Spleen (tissue), 11 donors: ENCODE measurements at regions not wholly inside any gene's neighbourhood (a gene's known extent, or its start where the extent isn't known, plus 50 kb on each side); places are given as distances from the start of the nearest gene placed in this dataset.

Source experiments
- DNase-seq: peaks from one replicate; pipeline ENCODE4 v3.0.0-alpha.2; 2020
- H3K27ac ChIP-seq, 8 donors: fragments of 200-600 bp; sonication (generic) in 7 of 8; 1 replicate in 4 of 8; 2 replicates in 4 of 8; pipeline versions ENCODE4 v1.5.0 to v1.8.0; 2016 to 2021; ENCODE audit warnings: inconsistent platforms in 4 of 8, mild to moderate bottlenecking in 4 of 8, moderate library complexity in 1 of 8
- H3K27me3 ChIP-seq, 7 donors: fragments of 200-600 bp; sonication (generic) in 6 of 7; replicated peaks in 1 of 7; 1 replicate in 4 of 7; 2 replicates in 3 of 7; pipeline versions ENCODE4 v1.5.0 to v1.8.0; 2016 to 2021; ENCODE audit warnings: inconsistent platforms in 3 of 7, mild to moderate bottlenecking in 1 of 7
- H3K36me3 ChIP-seq, 6 donors: fragments of 200-600 bp; sonication (generic) in 5 of 6; 1 replicate in 4 of 6; 2 replicates in 2 of 6; pipeline versions ENCODE4 v1.5.0 to v1.8.0; 2016 to 2021; ENCODE audit warnings: inconsistent platforms in 2 of 6
- H3K4me1 ChIP-seq, 6 donors: fragments of 200-600 bp; sonication (generic) in 5 of 6; 1 replicate in 3 of 6; 2 replicates in 3 of 6; pipeline versions ENCODE4 v1.5.0 to v1.8.0; 2016 to 2021; ENCODE audit warnings: inconsistent platforms in 3 of 6
- H3K4me3 ChIP-seq, 8 donors: fragments of 200-600 bp; sonication (generic) in 7 of 8; 1 replicate in 4 of 8; 2 replicates in 4 of 8; pipeline versions ENCODE4 v1.5.0 to v1.8.0; 2016 to 2021; ENCODE audit warnings: inconsistent platforms in 4 of 8, mild to moderate bottlenecking in 4 of 8, moderate library complexity in 2 of 8
- H3K9me3 ChIP-seq, 8 donors: fragments of 200-600 bp; sonication (generic) in 7 of 8; 1 replicate in 4 of 8; 2 replicates in 4 of 8; pipeline versions ENCODE4 v1.5.0 to v1.8.0; 2016 to 2021; ENCODE audit warnings: inconsistent platforms in 4 of 8
- POLR2A ChIP-seq, 3 donors: fragments of 450-650 bp; IDR thresholded peaks; one replicate each; pipeline ENCODE4 v1.5.1; 2017; ENCODE audit warnings: antibody characterized with exemption in 3 of 3, mild to moderate bottlenecking in 1 of 3
- POLR2AphosphoS5 ChIP-seq, 3 donors: sonication (generic); formaldehyde crosslinking; IDR thresholded peaks; one replicate each; pipeline ENCODE4 v1.5.1; 2017; ENCODE audit warnings: antibody characterized with exemption in 3 of 3
- WGBS, 5 donors: extraction: QIAGEN DNeasy Blood & Tissue Kit in 3 of 5; methylation state at CpG; one replicate each; pipeline versions ENCODE4 v1.1.5 to v1.1.7; 2013 to 2018; 5-methylcytosine and 5-hydroxymethylcytosine counted together
- intact Hi-C: fragments of 100-400 bp; cut with DNase I; formaldehyde crosslinking; loops from one replicate; pipeline ENCODE4 v1.15.0; 2023; ENCODE audit warnings: low total_unique reads
- TF ChIP-seq, protein P1 (sequence below), 11 experiments: fragments of 200-600 bp in 7 of 11; fragments of 450-650 bp in 4 of 11; sonication (generic) in 4 of 11; IDR thresholded peaks in 8 of 11; conservative IDR thresholded peaks in 3 of 11; 1 replicate in 7 of 11; 2 replicates in 4 of 11; pipeline versions ENCODE4 v1.4.0 to v1.8.0; 2016 to 2021; ENCODE audit warnings: antibody characterized with exemption in 11 of 11, inconsistent platforms in 4 of 11, mild to moderate bottlenecking in 1 of 11
- donor health status: healthy with polysubstance abuse.
- donor health status: DM: no; HTN: no; CAD: no; lungs with moderate emphysema.
- donor health status: DM: no; HTN: no; CAD: no.
- donor health status: Bipolar disorder and iron deficiency.
- donor health status: healthy.
- donor health status: DM: no; HTN: no; CAD: no.
- donor health status: DM: yes; HTN: yes; CAD: no.

DNA sequence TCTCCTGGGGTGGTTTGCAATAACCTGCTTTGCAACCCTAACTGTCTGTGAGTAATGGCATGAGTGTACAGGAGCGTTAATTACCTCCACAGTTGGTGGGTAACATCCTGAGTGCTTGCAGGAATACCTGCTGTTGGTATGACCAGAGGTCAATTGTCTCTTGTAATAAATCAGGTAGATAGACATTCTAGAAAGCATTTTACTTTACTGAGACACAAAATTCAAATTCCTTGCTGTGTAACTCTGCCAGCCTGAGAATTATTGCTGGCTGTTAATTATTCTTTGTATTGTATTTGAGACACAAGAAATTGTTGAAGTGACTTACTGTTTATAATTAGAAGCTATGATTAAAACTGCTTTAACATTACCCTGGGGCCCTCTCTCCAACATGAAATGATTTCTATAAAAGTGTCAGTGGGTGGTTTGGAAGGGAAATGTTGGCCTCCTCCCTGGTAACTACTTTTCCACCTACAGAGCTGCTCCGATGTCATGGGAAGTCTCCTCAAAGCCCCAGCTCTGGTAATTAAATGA lies 150.8 kb upstream of the ADCY2 start:
- TF ChIP-seq POLR2A (IDR thresholded peaks at IDR 0.05), result no peak
- TF ChIP-seq POLR2AphosphoS5 (IDR thresholded peaks at IDR 0.05), result no peak
- TF ChIP-seq, protein P1, sequence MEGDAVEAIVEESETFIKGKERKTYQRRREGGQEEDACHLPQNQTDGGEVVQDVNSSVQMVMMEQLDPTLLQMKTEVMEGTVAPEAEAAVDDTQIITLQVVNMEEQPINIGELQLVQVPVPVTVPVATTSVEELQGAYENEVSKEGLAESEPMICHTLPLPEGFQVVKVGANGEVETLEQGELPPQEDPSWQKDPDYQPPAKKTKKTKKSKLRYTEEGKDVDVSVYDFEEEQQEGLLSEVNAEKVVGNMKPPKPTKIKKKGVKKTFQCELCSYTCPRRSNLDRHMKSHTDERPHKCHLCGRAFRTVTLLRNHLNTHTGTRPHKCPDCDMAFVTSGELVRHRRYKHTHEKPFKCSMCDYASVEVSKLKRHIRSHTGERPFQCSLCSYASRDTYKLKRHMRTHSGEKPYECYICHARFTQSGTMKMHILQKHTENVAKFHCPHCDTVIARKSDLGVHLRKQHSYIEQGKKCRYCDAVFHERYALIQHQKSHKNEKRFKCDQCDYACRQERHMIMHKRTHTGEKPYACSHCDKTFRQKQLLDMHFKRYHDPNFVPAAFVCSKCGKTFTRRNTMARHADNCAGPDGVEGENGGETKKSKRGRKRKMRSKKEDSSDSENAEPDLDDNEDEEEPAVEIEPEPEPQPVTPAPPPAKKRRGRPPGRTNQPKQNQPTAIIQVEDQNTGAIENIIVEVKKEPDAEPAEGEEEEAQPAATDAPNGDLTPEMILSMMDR (IDR thresholded peaks at IDR 0.05 in 8 of 11, conservative IDR thresholded peaks at IDR 0.05 in 3 of 11), result no peak
- no peak for DNase-seq
- H3K4me3 ChIP-seq, result no peak overlapping the region
- WGBS, 5 donors, result 63 to 82% (median 69%) methylated on average over 2 of the region's 2 CpGs
- no peaks in the 10 kb centered on the region for H3K4me1 ChIP-seq
- no peak overlapping the region for H3K27ac ChIP-seq
- intact Hi-C loops, result no loop called here
- H3K27me3 ChIP-seq, result peaks cover 0 to 3% (median 0%) of the 10 kb centered on the region in 7 donors
- H3K36me3 ChIP-seq, result no peaks in the 10 kb centered on the region
- H3K9me3 ChIP-seq, result no peaks in the 10 kb centered on the region

DNA sequence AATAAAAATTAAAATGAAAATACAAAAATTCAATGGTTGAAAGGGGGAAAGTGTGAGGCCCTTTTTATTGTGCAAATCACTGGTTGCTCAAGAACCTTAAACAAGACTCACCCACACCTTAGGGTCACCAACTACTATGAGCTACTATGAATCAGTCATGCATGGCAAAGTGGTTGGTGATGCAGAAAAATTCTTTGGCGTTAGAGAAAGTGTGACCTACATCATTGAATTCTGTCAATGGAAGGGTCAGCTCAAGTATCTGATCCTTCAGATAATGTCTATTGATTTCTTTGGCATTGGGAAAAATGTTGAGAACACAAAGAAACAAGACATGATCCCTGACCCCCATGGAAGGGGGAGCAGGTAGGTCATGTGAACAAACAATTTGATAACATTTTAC lies 149.7 kb upstream of the ADCY2 start:
- H3K36me3 ChIP-seq, result no peaks in the 10 kb centered on the region
- no peak overlapping the region for H3K27ac ChIP-seq
- TF ChIP-seq, protein P1 (IDR thresholded peaks at IDR 0.05 in 8 of 11, conservative IDR thresholded peaks at IDR 0.05 in 3 of 11), result no peak
- no peak for TF ChIP-seq POLR2AphosphoS5 (IDR thresholded peaks at IDR 0.05)
- no peak for TF ChIP-seq POLR2A (IDR thresholded peaks at IDR 0.05)
- DNase-seq, result no peak
- no peaks in the 10 kb centered on the region for H3K9me3 ChIP-seq
- H3K4me3 ChIP-seq, result no peak overlapping the region
- peaks cover 0 to 1% (median 0%) of the 10 kb centered on the region in 6 donors for H3K4me1 ChIP-seq
- WGBS, 5 donors, result 63 to 85% (median 82%) methylated on average over 1 of the region's 1 CpG
- peaks cover 0 to 3% (median 0%) of the 10 kb centered on the region in 7 donors for H3K27me3 ChIP-seq
- intact Hi-C loops, result no loop called here

DNA sequence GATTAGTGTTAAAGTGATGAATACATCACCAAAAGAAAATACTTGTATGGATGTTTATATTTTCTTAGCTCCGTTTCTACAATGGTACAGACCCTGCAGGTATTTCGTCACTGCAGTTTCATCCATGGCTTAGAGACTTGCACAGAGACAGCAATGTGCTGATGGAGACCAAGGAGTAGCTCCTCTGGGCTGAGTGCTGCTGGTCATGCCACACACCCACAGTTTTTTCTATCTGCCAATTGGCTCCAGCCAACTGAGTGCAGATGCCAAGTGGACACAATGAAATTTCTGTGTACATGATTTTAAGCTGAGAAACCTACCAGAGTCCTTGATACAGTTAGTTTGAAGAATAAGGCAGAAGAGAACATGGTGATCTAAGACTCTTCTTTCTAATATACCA lies 145.9 kb upstream of the ADCY2 start:
- no peak for DNase-seq
- intact Hi-C loops, result no loop called here
- peaks cover 0 to 6% (median 0%) of the 10 kb centered on the region in 6 donors for H3K4me1 ChIP-seq
- H3K27me3 ChIP-seq, result no peaks in the 10 kb centered on the region
- WGBS, 5 donors, result 62 to 85% (median 72%) methylated on average over 2 of the region's 2 CpGs
- H3K27ac ChIP-seq, result no peak overlapping the region
- no peaks in the 10 kb centered on the region for H3K9me3 ChIP-seq
- no peaks in the 10 kb centered on the region for H3K36me3 ChIP-seq
- H3K4me3 ChIP-seq, result no peak overlapping the region
- TF ChIP-seq POLR2AphosphoS5 (IDR thresholded peaks at IDR 0.05) (no peak), POLR2A (IDR thresholded peaks at IDR 0.05) (no peak)
- TF ChIP-seq, protein P1 (IDR thresholded peaks at IDR 0.05 in 8 of 11, conservative IDR thresholded peaks at IDR 0.05 in 3 of 11), result no peak

DNA sequence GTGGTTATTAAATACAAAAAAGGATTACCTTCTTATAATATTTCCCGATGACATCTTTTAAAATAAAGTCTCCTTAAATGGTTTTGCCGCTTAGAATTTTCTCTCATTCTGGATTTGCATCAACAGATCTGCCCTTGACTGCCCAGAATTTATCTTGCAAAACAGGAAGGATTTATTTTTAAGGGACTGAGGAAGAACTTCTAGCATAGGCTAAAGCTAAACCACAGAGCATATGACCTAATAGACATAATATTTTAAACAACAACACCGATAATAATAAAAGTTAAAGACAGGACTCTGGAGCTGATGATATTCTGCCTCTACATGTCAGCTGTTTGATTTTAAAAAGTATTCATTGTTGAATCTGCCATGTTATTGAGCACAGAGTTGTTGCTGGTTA lies 145.3 kb upstream of the ADCY2 start:
- no peaks in the 10 kb centered on the region for H3K9me3 ChIP-seq
- intact Hi-C loops, result no loop called here
- no peak for DNase-seq
- no peak overlapping the region for H3K4me3 ChIP-seq
- H3K36me3 ChIP-seq, result no peaks in the 10 kb centered on the region
- TF ChIP-seq POLR2A (IDR thresholded peaks at IDR 0.05) (no peak), POLR2AphosphoS5 (IDR thresholded peaks at IDR 0.05) (no peak)
- TF ChIP-seq, protein P1 (IDR thresholded peaks at IDR 0.05 in 8 of 11, conservative IDR thresholded peaks at IDR 0.05 in 3 of 11), result no peak
- H3K27me3 ChIP-seq, result no peaks in the 10 kb centered on the region
- peak overlapping the region in 2 of 8 donors; percentile 11 to 30 for H3K27ac ChIP-seq
- WGBS, 5 donors, result 50 to 68% (median 55%) methylated on average over 3 of the region's 3 CpGs
- H3K4me1 ChIP-seq, result peaks cover 0 to 6% (median 0%) of the 10 kb centered on the region in 6 donors
